Ectodermal cell (in vitro differentiated cells): ENCODE measurements at regions not wholly inside any gene's neighbourhood (a gene's known extent, or its start where the extent isn't known, plus 50 kb on each side); places are given as distances from the start of the nearest gene placed in this dataset.

Source experiments
- H3K27ac ChIP-seq: 2 replicates; pipeline ENCODE4 v1.7.0; 2013; ENCODE audit warnings: mild to moderate bottlenecking, low read depth, low read length; ENCODE audit not compliant: insufficient read depth, poor library complexity, severe bottlenecking
- H3K27me3 ChIP-seq: 2 replicates; pipeline ENCODE4 v1.7.0; 2013; ENCODE audit warnings: mild to moderate bottlenecking, low read length; ENCODE audit not compliant: insufficient read depth, control insufficient read depth, poor library complexity, severe bottlenecking
- H3K36me3 ChIP-seq: one replicate; pipeline ENCODE4 v1.7.0; 2013; ENCODE audit warnings: low read length; ENCODE audit not compliant: control insufficient read depth, insufficient read depth
- H3K4me1 ChIP-seq: one replicate; pipeline ENCODE4 v1.7.0; 2013; ENCODE audit warnings: low read length; ENCODE audit not compliant: control insufficient read depth, insufficient read depth
- H3K4me3 ChIP-seq: 2 replicates; pipeline ENCODE4 v1.7.0; 2013; ENCODE audit warnings: low read depth, low read length, control low read depth; ENCODE audit not compliant: insufficient read depth
- H3K9me3 ChIP-seq: 2 replicates; pipeline ENCODE4 v1.7.0; 2013; ENCODE audit warnings: mild to moderate bottlenecking, low read length, moderate library complexity; ENCODE audit not compliant: control insufficient read depth
- WGBS, 2 experiments: methylation state at CpG; one replicate each; pipeline ENCODE4 v1.1.7; 2013; ENCODE audit warnings: missing lambda C conversion rate in 2 of 2; 5-methylcytosine and 5-hydroxymethylcytosine counted together

DNA sequence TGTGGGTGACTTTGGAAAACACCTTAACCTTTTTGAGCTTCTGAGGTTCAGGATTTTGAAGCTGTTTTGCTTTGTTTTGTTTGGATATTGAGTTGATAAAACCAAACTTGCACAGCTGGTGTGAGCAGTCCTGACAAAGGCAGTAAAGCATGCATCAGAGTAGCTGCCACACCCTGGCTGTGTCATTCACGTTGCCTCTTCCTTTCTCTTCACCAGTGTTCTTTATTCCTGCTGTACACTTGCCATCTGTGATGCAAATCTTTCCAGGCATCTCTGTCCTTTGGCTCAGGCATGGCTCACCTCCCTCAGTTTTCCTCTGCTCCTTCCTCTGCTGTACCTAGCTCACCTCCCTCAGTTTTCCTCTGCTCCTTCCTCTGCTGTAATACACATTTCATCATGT, 1850.2 kb upstream of the AGA start:
- Histone ChIP-seq H3K4me1 (peaks cover 4% of the 10 kb centered on the region), H3K36me3 (no peaks in the 10 kb centered on the region), H3K27ac (no peak overlapping the region), H3K4me3 (no peak overlapping the region), H3K27me3 (no peaks in the 10 kb centered on the region), H3K9me3 (no peaks in the 10 kb centered on the region)
- WGBS, 2 experiments: 48 to 52% methylated on average over 1 of the region's 1 CpG

DNA sequence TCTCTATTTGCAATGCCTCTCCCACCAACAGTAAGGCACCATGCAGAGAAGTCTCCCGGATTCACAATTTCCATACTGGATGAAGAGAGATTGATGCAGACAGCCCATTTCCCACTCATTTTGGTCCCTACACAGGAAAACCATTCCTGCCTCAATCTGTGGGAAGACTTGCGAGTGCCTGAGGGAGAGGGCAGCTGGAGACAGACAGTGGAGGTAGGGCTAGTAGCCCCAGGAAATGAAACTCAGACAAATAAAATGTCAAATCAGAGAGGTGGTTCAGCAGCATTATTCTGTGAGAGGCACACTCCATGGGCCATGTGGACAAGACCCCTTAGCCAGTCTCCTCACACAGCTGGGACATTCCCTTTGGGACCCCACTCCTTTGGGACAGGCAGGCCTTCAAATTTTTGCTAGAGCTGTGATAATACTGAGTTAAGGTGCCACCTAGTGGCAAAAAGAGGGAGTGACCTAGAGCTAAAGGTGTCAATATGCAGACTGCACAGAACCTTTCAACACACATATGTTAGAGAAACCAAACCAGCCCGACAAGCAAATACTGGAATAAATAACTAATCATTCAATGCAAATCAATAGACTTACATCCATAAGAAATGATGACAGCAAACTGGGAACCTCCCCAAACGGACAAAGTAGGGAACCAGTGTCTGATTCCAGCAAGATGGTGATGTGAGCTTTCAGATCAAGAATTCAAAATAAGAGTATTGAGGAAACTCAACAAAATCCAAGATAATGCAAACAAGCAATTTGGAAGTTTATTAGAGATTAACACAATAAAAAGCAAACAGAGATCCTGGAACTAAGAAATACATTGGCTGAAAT, 1865.3 kb upstream of the AGA start:
- Histone ChIP-seq H3K27ac (no peak overlapping the region), H3K9me3 (no peaks in the 10 kb centered on the region), H3K36me3 (no peaks in the 10 kb centered on the region), H3K4me3 (no peak overlapping the region), H3K27me3 (no peaks in the 10 kb centered on the region), H3K4me1 (no peaks in the 10 kb centered on the region)
- 70% methylated on average over 4 of the region's 4 CpGs for WGBS, 2 experiments

- Histone ChIP-seq H3K27me3 (no peaks in the 10 kb centered on the region), H3K9me3 (no peaks in the 10 kb centered on the region), H3K4me3 (no peak overlapping the region), H3K27ac (no peak overlapping the region), H3K4me1 (no peaks in the 10 kb centered on the region), H3K36me3 (no peaks in the 10 kb centered on the region)
- 100% methylated on average over 1 of the region's 1 CpG; no CpG with 5 or more reads in 1 of the 2 experiments for WGBS, 2 experiments
Observed at GRCh38 chr4:179313823-179314222, 1871.6 kb upstream of the AGA start.

GRCh38 chr4:179325181-179325580, 1882.9 kb upstream of the AGA start:
- H3K27me3 ChIP-seq: no peaks in the 10 kb centered on the region
- no peak overlapping the region for H3K27ac ChIP-seq
- H3K9me3 ChIP-seq: no peaks in the 10 kb centered on the region
- WGBS, 2 experiments: 92% methylated on average over 2 of the region's 2 CpGs
- no peak overlapping the region for H3K4me3 ChIP-seq
- no peaks in the 10 kb centered on the region for H3K36me3 ChIP-seq
- H3K4me1 ChIP-seq: no peaks in the 10 kb centered on the region

GRCh38 chr4:179328627-179329026, 1886.4 kb upstream of the AGA start:
- Histone ChIP-seq H3K4me3 (no peak overlapping the region), H3K27me3 (no peaks in the 10 kb centered on the region), H3K36me3 (no peaks in the 10 kb centered on the region), H3K9me3 (no peaks in the 10 kb centered on the region), H3K27ac (no peak overlapping the region), H3K4me1 (no peaks in the 10 kb centered on the region)
- 86 to 87% methylated on average over 8 of the region's 8 CpGs for WGBS, 2 experiments

- no peaks in the 10 kb centered on the region for H3K27me3 ChIP-seq
- no peaks in the 10 kb centered on the region for H3K36me3 ChIP-seq
- no peak overlapping the region for H3K27ac ChIP-seq
- H3K4me3 ChIP-seq: no peak overlapping the region
- WGBS, 2 experiments: 85 to 86% methylated on average over 5 to 6 of the region's 6 CpGs
- no peaks in the 10 kb centered on the region for H3K9me3 ChIP-seq
- H3K4me1 ChIP-seq: no peaks in the 10 kb centered on the region
Observed at GRCh38 chr4:179331362-179331761, 1889.1 kb upstream of the AGA start.

GRCh38 chr4:179344861-179345260, 1902.6 kb upstream of the AGA start:
- Histone ChIP-seq H3K9me3 (no peaks in the 10 kb centered on the region), H3K4me1 (no peaks in the 10 kb centered on the region), H3K4me3 (no peak overlapping the region), H3K36me3 (no peaks in the 10 kb centered on the region), H3K27me3 (no peaks in the 10 kb centered on the region), H3K27ac (no peak overlapping the region)

- H3K27ac ChIP-seq: no peak overlapping the region
- H3K36me3 ChIP-seq: no peaks in the 10 kb centered on the region
- no peaks in the 10 kb centered on the region for H3K9me3 ChIP-seq
- no peak overlapping the region for H3K4me3 ChIP-seq
- no peaks in the 10 kb centered on the region for H3K27me3 ChIP-seq
- no peaks in the 10 kb centered on the region for H3K4me1 ChIP-seq
- 56 to 67% methylated on average over 2 of the region's 2 CpGs for WGBS, 2 experiments
Observed at GRCh38 chr4:179352221-179352620, 1910.0 kb upstream of the AGA start.

GRCh38 chr4:179353786-179354185, 1911.5 kb upstream of the AGA start:
- Histone ChIP-seq H3K4me1 (no peaks in the 10 kb centered on the region), H3K9me3 (no peaks in the 10 kb centered on the region)
- 91% methylated on average over 2 of the region's 3 CpGs; no CpG with 5 or more reads in 1 of the 2 experiments for WGBS, 2 experiments

DNA sequence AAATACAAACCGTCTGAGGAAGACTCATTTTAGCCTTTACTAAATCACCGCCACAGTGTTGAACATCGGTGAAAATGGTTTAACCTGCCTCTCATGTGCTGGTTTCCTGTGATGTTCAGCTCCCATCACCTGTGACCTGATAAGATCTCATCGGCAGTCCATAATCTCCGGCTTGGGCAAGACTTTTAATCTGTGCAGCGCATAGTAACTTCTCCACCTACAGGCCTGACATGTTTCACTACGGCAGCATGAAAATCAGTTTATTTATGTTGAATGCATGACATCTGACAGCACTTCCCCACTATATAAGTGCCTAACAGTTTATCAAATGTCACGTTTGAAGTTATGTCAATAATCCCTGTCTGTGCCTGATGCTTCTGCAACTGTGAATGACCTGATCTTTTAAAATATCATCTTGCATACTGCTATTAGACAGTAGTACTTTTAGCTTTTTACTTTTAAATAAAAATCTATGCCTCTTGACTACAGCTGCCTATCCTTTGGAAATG, 1919.8 kb upstream of the AGA start:
- H3K4me3 ChIP-seq: no peak overlapping the region
- H3K27ac ChIP-seq: no peak overlapping the region
- H3K36me3 ChIP-seq: no peaks in the 10 kb centered on the region
- H3K4me1 ChIP-seq: no peaks in the 10 kb centered on the region
- WGBS, 2 experiments: 85 to 86% methylated on average over 8 of the region's 8 CpGs
- no peaks in the 10 kb centered on the region for H3K27me3 ChIP-seq
- H3K9me3 ChIP-seq: no peaks in the 10 kb centered on the region

More at GRCh38 chr4:179353786-179354185, 1911.5 kb upstream of the AGA start:
- no peaks in the 10 kb centered on the region for H3K27me3 ChIP-seq
- no peaks in the 10 kb centered on the region for H3K36me3 ChIP-seq
- H3K4me3 ChIP-seq: no peak overlapping the region
- H3K27ac ChIP-seq: no peak overlapping the region
